ENCODE measurements at regions not wholly inside any gene's neighbourhood (a gene's known extent, or its start where the extent isn't known, plus 50 kb on each side); places are given as distances from the start of the nearest gene placed in this dataset.
"Not testable (repeated sequence)": the region's sequence is repeated elsewhere in the genome, so short reads cannot be mapped to it uniquely, and the experiment has no call there.

GRCh38 chr21:25453524-25453923 is 153.8 kb downstream of the MRPL39 start:
- DNase-seq: no peak

GRCh38 chr21:25449950-25450349 is 157.3 kb downstream of the MRPL39 start:
- H3K9me3 ChIP-seq: no peaks in the 10 kb centered on the region; the same call in 1 of the 2 replicates
- no peak overlapping the region for H3K4me3 ChIP-seq (ENCODE audit: low read depth, low read length)
- H3K36me3 ChIP-seq: no peaks in the 10 kb centered on the region
- H3K4me1 ChIP-seq: no peaks in the 10 kb centered on the region
- DNase-seq: no peak
- no peak for TF ChIP-seq CTCF (IDR thresholded peaks at IDR 0.05; ENCODE audit: low read depth, low read length)
- H3K27me3 ChIP-seq: no peaks in the 10 kb centered on the region

More at GRCh38 chr21:25453524-25453923, 153.8 kb downstream of the MRPL39 start:
- Histone ChIP-seq H3K4me3 (ENCODE audit: low read depth, low read length) (no peak overlapping the region), H3K4me1 (no peaks in the 10 kb centered on the region), H3K36me3 (no peaks in the 10 kb centered on the region), H3K9me3 (no peaks in the 10 kb centered on the region), H3K27me3 (no peaks in the 10 kb centered on the region)
- no peak for TF ChIP-seq CTCF (IDR thresholded peaks at IDR 0.05; ENCODE audit: low read depth, low read length)

- H3K4me1 ChIP-seq: no peaks in the 10 kb centered on the region
- H3K36me3 ChIP-seq: no peaks in the 10 kb centered on the region
- DNase-seq: no peak
- H3K9me3 ChIP-seq: no peaks in the 10 kb centered on the region; the same call in 1 of the 2 replicates
- TF ChIP-seq CTCF (IDR thresholded peaks at IDR 0.05; ENCODE audit: low read depth, low read length): no peak
- H3K27me3 ChIP-seq: 0 out of 2 replicates have a peak, but pooled peaks cover 3% of the 10 kb centered on the region
- H3K4me3 ChIP-seq (ENCODE audit: low read depth, low read length): no peak overlapping the region
Measured at GRCh38 chr21:25441835-25442234, 165.4 kb downstream of the MRPL39 start.

- not testable (repeated sequence) for H3K4me1 ChIP-seq; DNase-seq; H3K36me3 ChIP-seq; H3K27me3 ChIP-seq; H3K9me3 ChIP-seq; H3K4me3 ChIP-seq (ENCODE audit: low read depth, low read length)
Measured at GRCh38 chr21:25437465-25437864, 169.8 kb downstream of the MRPL39 start.

GRCh38 chr21:25428537-25428936 is 178.7 kb downstream of the MRPL39 start:
- H3K9me3 ChIP-seq: no peaks in the 10 kb centered on the region
- no peaks in the 10 kb centered on the region for H3K36me3 ChIP-seq
- no peak for TF ChIP-seq CTCF (IDR thresholded peaks at IDR 0.05; ENCODE audit: low read depth, low read length)
- no peak for DNase-seq
- H3K4me3 ChIP-seq (ENCODE audit: low read depth, low read length): no peak overlapping the region
- no peaks in the 10 kb centered on the region for H3K27me3 ChIP-seq
- no peaks in the 10 kb centered on the region for H3K4me1 ChIP-seq

GRCh38 chr21:25427828-25428227 is 179.5 kb downstream of the MRPL39 start:
- DNase-seq: no peak
- Histone ChIP-seq H3K4me1 (no peaks in the 10 kb centered on the region), H3K4me3 (ENCODE audit: low read depth, low read length) (no peak overlapping the region), H3K9me3 (no peaks in the 10 kb centered on the region), H3K27me3 (no peaks in the 10 kb centered on the region), H3K36me3 (no peaks in the 10 kb centered on the region)
- no peak for TF ChIP-seq CTCF (IDR thresholded peaks at IDR 0.05; ENCODE audit: low read depth, low read length)

GRCh38 chr21:25426580-25426979 is 180.7 kb downstream of the MRPL39 start:
- Histone ChIP-seq H3K36me3 (no peaks in the 10 kb centered on the region), H3K27me3 (no peaks in the 10 kb centered on the region), H3K9me3 (no peaks in the 10 kb centered on the region), H3K4me1 (no peaks in the 10 kb centered on the region), H3K4me3 (ENCODE audit: low read depth, low read length) (no peak overlapping the region)
- no peak for DNase-seq
- TF ChIP-seq CTCF (IDR thresholded peaks at IDR 0.05; ENCODE audit: low read depth, low read length): no peak
